A549 (cell line): ENCODE measurements at regions not wholly inside any gene's neighbourhood (a gene's known extent, or its start where the extent isn't known, plus 50 kb on each side); places are given as distances from the start of the nearest gene placed in this dataset.

Experiments
- ATAC-seq, 2 experiments: fragments of 200-7000 bp in 1 of 2; fragments of >200 bp in 1 of 2; cut with Nextera tagmentation in 1 of 2; cut with Tn5 transposase in 1 of 2; 3 replicates each; pipeline versions ENCODE4 v1.8.0 to v1.9.1; 2018 to 2020; ENCODE audit warnings: mild to moderate bottlenecking in 1 of 2, moderate library complexity in 1 of 2
- CTCF ChIA-PET: fragments of 300-600 bp; sonication (Branson Sonifier 250); formaldehyde crosslinking; extraction: SDS; loops from one replicate; lab custom pipeline; 2021; ENCODE audit warnings: antibody characterized with exemption, inconsistent platforms; lab: Yijun Ruan, JAX
- POLR2A ChIA-PET: fragments of 350-600 bp; formaldehyde crosslinking; extraction: SDS; loops from one replicate; lab custom pipeline; 2021; ENCODE audit warnings: antibody characterized with exemption, inconsistent platforms; lab: Yijun Ruan, JAX
- DNase-seq, 2 experiments: peaks; one replicate each; pipeline versions ENCODE4 v3.0.0 to v3.0.0-alpha.2; 2011 to 2016; ENCODE audit warnings: low read depth in 1 of 2, low spot score in 1 of 2
- FAIRE-seq: peaks from 2 replicates; lab custom pipeline; 2011; peaks lifted over from hg19 to GRCh38; lab: Jason Lieb, UNC
- H3K27ac ChIP-seq, 2 experiments: fragments of >200 bp; sonication (Bioruptor Twin); formaldehyde crosslinking; 3 replicates each; pipeline ENCODE4 v1.5.1; 2016 to 2017
- H3K4me1 ChIP-seq: fragments of >200 bp; sonication (Bioruptor Twin); formaldehyde crosslinking; 3 replicates; pipeline ENCODE4 v1.6.1; 2016
- H3K4me2 ChIP-seq: fragments of >200 bp; sonication (Bioruptor Twin); formaldehyde crosslinking; 3 replicates; pipeline ENCODE4 v1.6.1; 2016
- H3K4me3 ChIP-seq: fragments of >200 bp; sonication (Bioruptor Twin); formaldehyde crosslinking; 3 replicates; pipeline ENCODE4 v1.5.1; 2016
- H3K9me3 ChIP-seq: fragments of >200 bp; sonication (Bioruptor Twin); formaldehyde crosslinking; 3 replicates; pipeline ENCODE4 v1.6.1; 2016
- CEBPB ChIP-seq, 2 experiments: fragments of >200 bp in 1 of 2; sonication (Bioruptor Twin) in 1 of 2; formaldehyde crosslinking in 1 of 2; IDR thresholded peaks; 2 replicates each; pipeline ENCODE4 v1.6.1; 2012 to 2016
- EP300 ChIP-seq, 2 experiments: fragments of >200 bp; sonication (Bioruptor Twin); formaldehyde crosslinking; IDR thresholded peaks; 2 replicates in 1 of 2; 3 replicates in 1 of 2; pipeline ENCODE4 v1.6.1; 2016 to 2017
- HMGXB4 ChIP-seq: fragments of 250-450 bp; sonication (Bioruptor Pico); IDR thresholded peaks from 2 replicates; pipeline ENCODE4 v1.5.0; 2021; ENCODE audit warnings: mild to moderate bottlenecking, moderate library complexity, borderline replicate concordance
- HOXA7 ChIP-seq: fragments of 250-450 bp; sonication (Bioruptor Pico); IDR thresholded peaks from 2 replicates; pipeline ENCODE4 v1.5.0; 2020; ENCODE audit warnings: mild to moderate bottlenecking, moderate library complexity
- JUNB ChIP-seq: fragments of >200 bp; sonication (Bioruptor Twin); formaldehyde crosslinking; IDR thresholded peaks from 2 replicates; pipeline ENCODE4 v1.6.1; 2016
- MAFK ChIP-seq: fragments of 450-650 bp; IDR thresholded peaks from 2 replicates; pipeline ENCODE4 v1.6.1; 2014; ENCODE audit not compliant: partially characterized antibody
- NPAS2 ChIP-seq: fragments of 250-450 bp; sonication (Bioruptor Pico); IDR thresholded peaks from 2 replicates; pipeline ENCODE4 v1.8.0; 2022; ENCODE audit warnings: mild to moderate bottlenecking, moderate library complexity, borderline replicate concordance
- PHF8 ChIP-seq: fragments of 200-600 bp; sonication (generic); IDR thresholded peaks from 2 replicates; pipeline ENCODE4 v1.6.1; 2016; ENCODE audit warnings: low read depth, mild to moderate bottlenecking, antibody characterized with exemption, moderate library complexity, borderline replicate concordance
- RAD21 ChIP-seq, 2 experiments: fragments of >200 bp in 1 of 2; sonication (Bioruptor Twin) in 1 of 2; formaldehyde crosslinking in 1 of 2; IDR thresholded peaks in 1 of 2; conservative IDR thresholded peaks in 1 of 2; 2 replicates in 1 of 2; 3 replicates in 1 of 2; pipeline ENCODE4 v1.6.1; 2012 to 2018; ENCODE audit warnings: inconsistent platforms in 1 of 2
- RARB ChIP-seq: fragments of 250-450 bp; sonication (Bioruptor Pico); IDR thresholded peaks from 2 replicates; pipeline ENCODE4 v1.8.0; 2021; ENCODE audit warnings: mild to moderate bottlenecking, moderate library complexity
- RFX5 ChIP-seq: fragments of 450-650 bp; IDR thresholded peaks from 2 replicates; pipeline ENCODE4 v1.7.1; 2014; ENCODE audit warnings: antibody characterized with exemption, mild to moderate bottlenecking, moderate library complexity
- SMC3 ChIP-seq: fragments of >200 bp; sonication (Bioruptor Twin); formaldehyde crosslinking; IDR thresholded peaks from 3 replicates; pipeline ENCODE4 v1.6.1; 2018; ENCODE audit warnings: inconsistent platforms
- SREBF2 ChIP-seq: fragments of 450-650 bp; IDR thresholded peaks from 2 replicates; pipeline ENCODE4 v1.6.1; 2014; ENCODE audit warnings: mild to moderate bottlenecking, moderate library complexity
- TFCP2L1 ChIP-seq: fragments of 250-450 bp; sonication (Bioruptor Pico); IDR thresholded peaks from 2 replicates; pipeline ENCODE4 v1.5.0; 2021; ENCODE audit warnings: mild to moderate bottlenecking
- ZSCAN20 ChIP-seq: fragments of 250-450 bp; sonication (Bioruptor Pico); IDR thresholded peaks from 2 replicates; pipeline ENCODE4 v1.8.0; 2022; ENCODE audit warnings: mild to moderate bottlenecking, moderate library complexity
- WGBS: methylation state at CpG from one replicate; pipeline ENCODE4 v1.1.6; 2017; ENCODE audit errors: missing lambda C conversion rate; 5-methylcytosine and 5-hydroxymethylcytosine counted together
- TF ChIP-seq, protein P1 (sequence below): fragments of 250-450 bp; sonication (Bioruptor Pico); IDR thresholded peaks from 2 replicates; pipeline ENCODE4 v1.5.0; 2020; ENCODE audit warnings: low read depth, mild to moderate bottlenecking, moderate library complexity
- TF ChIP-seq, protein P2 (sequence below): fragments of 450-650 bp; IDR thresholded peaks from 2 replicates; pipeline ENCODE4 v1.6.1; 2014; ENCODE audit warnings: antibody characterized with exemption
- TF ChIP-seq, protein P3 (sequence below): IDR thresholded peaks from 2 replicates; pipeline ENCODE4 v1.6.1; 2012
- TF ChIP-seq, protein P4 (sequence below): fragments of 200-600 bp; sonication (generic); IDR thresholded peaks from 2 replicates; pipeline ENCODE4 v1.6.1; 2016; ENCODE audit warnings: antibody characterized with exemption, mild to moderate bottlenecking, moderate library complexity
- TF ChIP-seq, protein P5 (sequence below): fragments of >200 bp; sonication (Bioruptor Twin); formaldehyde crosslinking; IDR thresholded peaks from 3 replicates; pipeline ENCODE4 v1.6.1; 2016

DNA sequence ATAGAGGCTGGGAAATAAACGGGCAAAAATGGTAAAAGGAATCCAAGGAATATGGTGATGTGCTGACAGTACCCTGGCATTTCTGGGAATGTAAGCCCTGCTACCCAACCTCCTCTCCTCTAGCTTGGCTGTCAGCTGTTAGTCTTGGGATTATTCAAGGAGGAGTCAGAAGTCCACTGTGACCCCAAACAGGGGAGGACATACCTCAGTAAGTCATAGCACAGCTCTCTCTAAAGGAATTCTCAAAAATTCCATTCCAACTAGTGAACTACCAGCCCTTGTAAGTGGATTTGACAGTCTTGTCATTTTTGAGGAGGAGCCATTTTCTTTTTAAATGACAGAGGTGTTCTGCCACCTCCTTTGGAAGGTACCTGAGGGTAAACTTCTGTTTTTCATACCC, 207.5 kb downstream of the PDCD6IP start:
- ChIA-PET CTCF (interaction anchor here (0.9 kb wide), 1 partner anchor 25 kb away, joined by 3 read pairs; no protein-coding TSS in a partner anchor), POLR2A (no interaction called here)
- FAIRE-seq (no peak), DNase-seq (no peak), ATAC-seq (no peak)
- H3K4me1 ChIP-seq, result peaks cover 63% of the 10 kb centered on the region
- H3K4me2 ChIP-seq, result no peak overlapping the region
- no peaks in the 10 kb centered on the region for H3K9me3 ChIP-seq
- WGBS, result 71% methylated on average over 1 of the region's 1 CpG
- H3K4me3 ChIP-seq, result no peak overlapping the region
- peak overlapping the region in 1 of 2 experiments; percentile 33; a peak in 3 of 6 replicates for H3K27ac ChIP-seq
- no peak for TF ChIP-seq MAFK
- no peak for TF ChIP-seq HMGXB4

GRCh38 chr3:34008191-34008590, 209.8 kb downstream of the PDCD6IP start:
- H3K4me2 ChIP-seq, result peak overlapping the region; percentile 9; the same call in 1 of the 3 replicates
- ChIA-PET POLR2A (no interaction called here), CTCF (interaction anchor here (0.7 to 1.9 kb wide), 2 partner anchors 28 to 124 kb away, joined by 3 to 4 read pairs; no protein-coding TSS in a partner anchor)
- no peak for DNase-seq
- WGBS, result 100% methylated on average over 1 of the region's 1 CpG
- no peak for FAIRE-seq
- TF ChIP-seq, protein P1, sequence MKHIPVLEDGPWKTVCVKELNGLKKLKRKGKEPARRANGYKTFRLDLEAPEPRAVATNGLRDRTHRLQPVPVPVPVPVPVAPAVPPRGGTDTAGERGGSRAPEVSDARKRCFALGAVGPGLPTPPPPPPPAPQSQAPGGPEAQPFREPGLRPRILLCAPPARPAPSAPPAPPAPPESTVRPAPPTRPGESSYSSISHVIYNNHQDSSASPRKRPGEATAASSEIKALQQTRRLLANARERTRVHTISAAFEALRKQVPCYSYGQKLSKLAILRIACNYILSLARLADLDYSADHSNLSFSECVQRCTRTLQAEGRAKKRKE (CRISPR knock-in tag), result no peak
- TF ChIP-seq, protein P2, sequence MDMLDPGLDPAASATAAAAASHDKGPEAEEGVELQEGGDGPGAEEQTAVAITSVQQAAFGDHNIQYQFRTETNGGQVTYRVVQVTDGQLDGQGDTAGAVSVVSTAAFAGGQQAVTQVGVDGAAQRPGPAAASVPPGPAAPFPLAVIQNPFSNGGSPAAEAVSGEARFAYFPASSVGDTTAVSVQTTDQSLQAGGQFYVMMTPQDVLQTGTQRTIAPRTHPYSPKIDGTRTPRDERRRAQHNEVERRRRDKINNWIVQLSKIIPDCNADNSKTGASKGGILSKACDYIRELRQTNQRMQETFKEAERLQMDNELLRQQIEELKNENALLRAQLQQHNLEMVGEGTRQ, result no peak
- no peak for TF ChIP-seq ZSCAN20 (CRISPR knock-in tag)
- no peak for TF ChIP-seq NPAS2 (CRISPR knock-in tag)
- TF ChIP-seq JUNB, result no peak
- H3K27ac ChIP-seq, result peak overlapping the region; percentile 70 to 74
- H3K4me1 ChIP-seq, result peaks cover 61% of the 10 kb centered on the region
- no peak for ATAC-seq
- H3K9me3 ChIP-seq, result no peaks in the 10 kb centered on the region
- no peak overlapping the region for H3K4me3 ChIP-seq

DNA sequence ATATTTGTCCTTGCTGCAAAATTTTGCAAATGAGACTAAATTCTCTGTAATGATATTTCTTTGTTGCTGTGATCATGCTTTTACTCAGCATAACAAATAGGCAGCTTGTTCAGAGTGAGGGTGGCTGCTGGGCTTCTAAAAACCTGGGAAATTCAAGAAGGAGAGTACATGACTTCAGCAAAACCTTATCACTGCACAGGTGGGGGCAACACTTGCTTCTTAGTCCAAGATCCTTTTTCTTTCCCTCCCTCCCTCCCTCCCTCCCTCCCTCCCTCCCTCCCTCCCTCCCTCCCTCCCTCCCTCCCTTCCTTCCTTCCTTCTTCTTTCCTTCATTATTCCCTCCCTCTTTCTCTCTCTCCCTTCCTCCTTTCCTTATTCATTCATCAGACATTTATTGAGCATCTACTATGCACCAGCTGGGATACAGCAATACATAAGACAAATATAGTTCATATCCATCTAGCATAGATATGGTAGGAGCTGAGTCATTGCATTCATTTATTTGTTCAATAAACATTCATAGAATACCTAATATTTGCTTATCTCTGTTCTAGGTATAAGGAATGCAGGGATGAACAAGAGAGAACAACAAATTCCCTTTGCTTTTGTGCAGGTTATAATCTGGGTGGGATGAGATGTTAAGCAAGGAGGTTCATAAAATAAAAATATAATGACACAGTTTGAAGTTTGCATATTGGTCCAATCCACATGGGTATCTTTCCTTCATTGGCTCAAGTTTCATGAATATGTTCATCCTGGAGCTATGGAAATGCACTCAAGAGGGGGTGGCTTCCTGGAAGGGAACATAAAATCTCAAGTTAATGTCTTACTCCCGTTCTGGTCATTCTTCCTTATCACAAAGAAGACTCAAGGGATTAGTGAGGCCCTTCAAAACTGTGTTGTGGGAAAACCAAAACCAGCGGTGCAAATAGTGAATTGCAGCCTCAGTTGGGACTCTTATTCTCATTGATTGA, 210.7 kb downstream of the PDCD6IP start:
- ATAC-seq (peak; percentile 31 to 65), DNase-seq (peak; percentile 68 to 84), FAIRE-seq (peak; percentile 18)
- H3K4me2 ChIP-seq, result peak overlapping the region; percentile 60
- no peak overlapping the region for H3K4me3 ChIP-seq
- H3K4me1 ChIP-seq, result peaks cover 62% of the 10 kb centered on the region
- no peaks in the 10 kb centered on the region for H3K9me3 ChIP-seq
- H3K27ac ChIP-seq, result peak overlapping the region; percentile 81 to 91
- CTCF ChIA-PET, result interaction anchor here (1.3 to 1.9 kb wide), 2 partner anchors 29 to 125 kb away, joined by 4 to 5 read pairs; no protein-coding TSS in a partner anchor
- 0% methylated on average over 2 of the region's 2 CpGs for WGBS
- POLR2A ChIA-PET, result no interaction called here
- TF ChIP-seq CEBPB (IDR thresholded peaks at IDR 0.05) (peak in 1 of 2 experiments; percentile 67; a peak in 2 of 4 replicates), HOXA7 (CRISPR knock-in tag) (no peak), PHF8 (no peak), RFX5 (no peak), TFCP2L1 (CRISPR knock-in tag) (no peak), EP300 (IDR thresholded peaks at IDR 0.05) (peak in 1 of 2 experiments; percentile 59; a peak in 1 of 5 replicates), SMC3 (no peak), RARB (CRISPR knock-in tag) (no peak), SREBF2 (no peak), RAD21 (conservative IDR thresholded peaks at IDR 0.05 in 1 of 2, IDR thresholded peaks at IDR 0.05 in 1 of 2) (peak in 1 of 2 experiments; percentile 29; a peak in 3 of 5 replicates), NPAS2 (CRISPR knock-in tag) (no peak)
- TF ChIP-seq, protein P1 (CRISPR knock-in tag), result no peak
- TF ChIP-seq, protein P3, sequence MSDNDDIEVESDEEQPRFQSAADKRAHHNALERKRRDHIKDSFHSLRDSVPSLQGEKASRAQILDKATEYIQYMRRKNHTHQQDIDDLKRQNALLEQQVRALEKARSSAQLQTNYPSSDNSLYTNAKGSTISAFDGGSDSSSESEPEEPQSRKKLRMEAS, result peak; percentile 45; the same call in 1 of the 2 replicates
- TF ChIP-seq, protein P4, sequence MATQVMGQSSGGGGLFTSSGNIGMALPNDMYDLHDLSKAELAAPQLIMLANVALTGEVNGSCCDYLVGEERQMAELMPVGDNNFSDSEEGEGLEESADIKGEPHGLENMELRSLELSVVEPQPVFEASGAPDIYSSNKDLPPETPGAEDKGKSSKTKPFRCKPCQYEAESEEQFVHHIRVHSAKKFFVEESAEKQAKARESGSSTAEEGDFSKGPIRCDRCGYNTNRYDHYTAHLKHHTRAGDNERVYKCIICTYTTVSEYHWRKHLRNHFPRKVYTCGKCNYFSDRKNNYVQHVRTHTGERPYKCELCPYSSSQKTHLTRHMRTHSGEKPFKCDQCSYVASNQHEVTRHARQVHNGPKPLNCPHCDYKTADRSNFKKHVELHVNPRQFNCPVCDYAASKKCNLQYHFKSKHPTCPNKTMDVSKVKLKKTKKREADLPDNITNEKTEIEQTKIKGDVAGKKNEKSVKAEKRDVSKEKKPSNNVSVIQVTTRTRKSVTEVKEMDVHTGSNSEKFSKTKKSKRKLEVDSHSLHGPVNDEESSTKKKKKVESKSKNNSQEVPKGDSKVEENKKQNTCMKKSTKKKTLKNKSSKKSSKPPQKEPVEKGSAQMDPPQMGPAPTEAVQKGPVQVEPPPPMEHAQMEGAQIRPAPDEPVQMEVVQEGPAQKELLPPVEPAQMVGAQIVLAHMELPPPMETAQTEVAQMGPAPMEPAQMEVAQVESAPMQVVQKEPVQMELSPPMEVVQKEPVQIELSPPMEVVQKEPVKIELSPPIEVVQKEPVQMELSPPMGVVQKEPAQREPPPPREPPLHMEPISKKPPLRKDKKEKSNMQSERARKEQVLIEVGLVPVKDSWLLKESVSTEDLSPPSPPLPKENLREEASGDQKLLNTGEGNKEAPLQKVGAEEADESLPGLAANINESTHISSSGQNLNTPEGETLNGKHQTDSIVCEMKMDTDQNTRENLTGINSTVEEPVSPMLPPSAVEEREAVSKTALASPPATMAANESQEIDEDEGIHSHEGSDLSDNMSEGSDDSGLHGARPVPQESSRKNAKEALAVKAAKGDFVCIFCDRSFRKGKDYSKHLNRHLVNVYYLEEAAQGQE, result no peak
- TF ChIP-seq, protein P5, sequence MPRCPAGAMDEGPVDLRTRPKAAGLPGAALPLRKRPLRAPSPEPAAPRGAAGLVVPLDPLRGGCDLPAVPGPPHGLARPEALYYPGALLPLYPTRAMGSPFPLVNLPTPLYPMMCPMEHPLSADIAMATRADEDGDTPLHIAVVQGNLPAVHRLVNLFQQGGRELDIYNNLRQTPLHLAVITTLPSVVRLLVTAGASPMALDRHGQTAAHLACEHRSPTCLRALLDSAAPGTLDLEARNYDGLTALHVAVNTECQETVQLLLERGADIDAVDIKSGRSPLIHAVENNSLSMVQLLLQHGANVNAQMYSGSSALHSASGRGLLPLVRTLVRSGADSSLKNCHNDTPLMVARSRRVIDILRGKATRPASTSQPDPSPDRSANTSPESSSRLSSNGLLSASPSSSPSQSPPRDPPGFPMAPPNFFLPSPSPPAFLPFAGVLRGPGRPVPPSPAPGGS, result 0 out of 3 replicates have a peak, but pooled peaks have one; percentile 25
